ENCODE measurements at regions not wholly inside any gene's neighbourhood (a gene's known extent, or its start where the extent isn't known, plus 50 kb on each side); places are given as distances from the start of the nearest gene placed in this dataset.

GRCh38 chr2:187207126-187207525 lies 240.9 kb downstream of the CALCRL start:
- H3K4me3 ChIP-seq (ENCODE audit: low read depth, low read length), result no peak overlapping the region
- no peak for TF ChIP-seq CTCF (IDR thresholded peaks at IDR 0.05; ENCODE audit: low read depth, low read length)

- no peak overlapping the region for H3K4me3 ChIP-seq (ENCODE audit: low read depth, low read length)
- TF ChIP-seq CTCF (IDR thresholded peaks at IDR 0.05; ENCODE audit: low read depth, low read length), result no peak
These were observed 241.6 kb downstream of the CALCRL start for GRCh38 chr2:187206471-187206870.

- H3K4me3 ChIP-seq (ENCODE audit: low read depth, low read length), result no peak overlapping the region
- TF ChIP-seq CTCF (IDR thresholded peaks at IDR 0.05; ENCODE audit: low read depth, low read length), result no peak
These were observed 242.0 kb downstream of the CALCRL start for GRCh38 chr2:187206071-187206470.

GRCh38 chr2:187198136-187198535 lies 249.9 kb downstream of the CALCRL start:
- H3K4me3 ChIP-seq (ENCODE audit: low read depth, low read length), result no peak overlapping the region
- TF ChIP-seq CTCF (IDR thresholded peaks at IDR 0.05; ENCODE audit: low read depth, low read length), result no peak

GRCh38 chr2:187194049-187194448 lies 254.0 kb downstream of the CALCRL start:
- TF ChIP-seq CTCF (IDR thresholded peaks at IDR 0.05; ENCODE audit: low read depth, low read length), result no peak

GRCh38 chr2:187188783-187189631 lies 259.0 kb downstream of the CALCRL start:
- TF ChIP-seq CTCF (IDR thresholded peaks at IDR 0.05; ENCODE audit: low read depth, low read length), result no peak
- H3K4me3 ChIP-seq (ENCODE audit: low read depth, low read length), result no peak overlapping the region

More at GRCh38 chr2:187194049-187194448, 254.0 kb downstream of the CALCRL start:
- H3K4me3 ChIP-seq (ENCODE audit: low read depth, low read length), result no peak overlapping the region

- no peak for TF ChIP-seq CTCF (IDR thresholded peaks at IDR 0.05; ENCODE audit: low read depth, low read length)
- no peak overlapping the region for H3K4me3 ChIP-seq (ENCODE audit: low read depth, low read length)
These were observed 260.5 kb downstream of the CALCRL start for GRCh38 chr2:187187519-187187918.
